ENCODE measurements at regions not wholly inside any gene's neighbourhood (a gene's known extent, or its start where the extent isn't known, plus 50 kb on each side); places are given as distances from the start of the nearest gene placed in this dataset.

DNA sequence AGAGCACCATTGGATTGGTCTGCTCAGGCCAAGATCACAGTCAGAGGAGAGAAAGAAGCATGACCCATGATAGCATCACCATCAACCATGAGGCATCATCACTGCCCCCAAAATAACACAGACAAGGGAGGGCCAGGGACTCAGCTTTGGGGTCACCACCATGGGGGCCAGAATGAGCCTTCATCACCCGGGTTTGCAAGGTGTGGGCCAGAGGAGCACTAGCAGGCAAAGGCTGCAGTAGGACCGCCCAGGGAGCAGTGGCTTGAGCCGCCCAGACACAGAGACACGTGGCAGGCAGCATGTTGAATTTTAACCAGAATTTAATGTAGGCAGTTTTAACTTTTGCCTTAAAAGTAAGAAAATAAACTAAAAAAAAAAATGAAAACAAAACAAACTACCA, 53.7 kb upstream of the TMPRSS2 start:
- H3K9me3 ChIP-seq (replicated peaks in 1 of 2; ENCODE audit: control insufficient read depth in 2 of 2, insufficient read depth in 1 of 2, low read depth in 1 of 2, low read length in 2 of 2) = no peaks in the 10 kb centered on the region
- no peak overlapping the region for H3K27ac ChIP-seq (replicated peaks; ENCODE audit: low read length)
- H3K4me3 ChIP-seq (ENCODE audit: low read length in 2 of 2) = no peak overlapping the region
- no peak overlapping the region for H2AK5ac ChIP-seq (ENCODE audit: low read depth, low read length)
- H2BK15ac ChIP-seq (ENCODE audit: low read length) = no peak overlapping the region
- no peaks in the 10 kb centered on the region for H3K79me1 ChIP-seq (ENCODE audit: low read depth, low read length)
- H2BK120ac ChIP-seq (ENCODE audit: low read depth, low read length) = no peak overlapping the region
- H3K27me3 ChIP-seq (ENCODE audit: control insufficient read depth in 3 of 3, insufficient read depth in 3 of 3, low read depth in 1 of 3, low read length in 3 of 3) = no peaks in the 10 kb centered on the region
- WGBS, 2 donors (ENCODE audit: extremely low coverage in 2 of 2, insufficient read length in 2 of 2, insufficient replicate concordance in 1 of 2) = no CpG with 5 or more reads among the region's 4 CpGs
- no peak overlapping the region for H3K14ac ChIP-seq (ENCODE audit: low read length)
- no peaks in the 10 kb centered on the region for H3K4me1 ChIP-seq (ENCODE audit: control insufficient read depth in 2 of 2, insufficient read depth in 1 of 2, low read depth in 1 of 2, low read length in 2 of 2)
- no peak overlapping the region for H2BK12ac ChIP-seq (ENCODE audit: low read length)
- DNase-seq (ENCODE audit: low spot score) = no peak
- no peak overlapping the region for H3K23ac ChIP-seq (ENCODE audit: low read depth, low read length, poor library complexity)
- H3K9ac ChIP-seq (ENCODE audit: low read depth, low read length, poor library complexity) = no peak overlapping the region
- no peak overlapping the region for H4K91ac ChIP-seq (ENCODE audit: low read depth, low read length, poor library complexity)
- H3K4ac ChIP-seq (ENCODE audit: low read length) = no peak overlapping the region
- no peak overlapping the region for H4K8ac ChIP-seq (ENCODE audit: low read depth, low read length)
- H3K4me2 ChIP-seq (ENCODE audit: insufficient read depth, low read length, poor library complexity, severe bottlenecking) = no peak overlapping the region
- H2AFZ ChIP-seq (ENCODE audit: low read length) = no peak overlapping the region
- H3K18ac ChIP-seq (ENCODE audit: low read length) = no peak overlapping the region
- no peak overlapping the region for H2BK5ac ChIP-seq (ENCODE audit: low read length)
- H3K36me3 ChIP-seq (replicated peaks in 1 of 2; ENCODE audit: control insufficient read depth in 2 of 2, insufficient read depth in 2 of 2, low read length in 2 of 2) = no peaks in the 10 kb centered on the region

DNA sequence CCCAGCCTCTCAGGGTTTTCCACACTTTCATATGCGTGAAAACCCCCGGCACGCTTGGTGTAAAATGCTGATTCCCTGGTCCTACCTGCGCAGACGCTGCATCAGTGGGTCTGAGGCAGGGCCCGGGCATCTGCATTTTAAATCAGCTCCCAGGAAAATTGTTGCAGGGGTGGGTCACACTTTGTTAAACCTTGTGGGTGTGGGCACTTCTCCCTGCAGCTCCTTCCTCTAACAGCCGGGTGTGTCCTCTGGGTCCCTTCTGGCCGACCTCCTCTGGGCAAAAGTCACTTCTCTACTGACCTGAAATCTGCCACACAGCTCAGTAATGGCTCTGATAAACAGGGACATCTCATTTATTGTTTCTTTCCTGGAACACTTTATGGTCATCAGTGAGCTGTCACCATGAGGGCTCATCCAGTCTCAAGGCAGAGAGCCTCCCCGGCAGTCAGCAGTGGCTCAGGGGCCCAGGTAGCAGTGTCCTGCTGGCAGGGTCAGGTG, 52.8 kb upstream of the TMPRSS2 start:
- Histone ChIP-seq H2BK15ac (ENCODE audit: low read length) (peak overlapping the region; percentile 2), H4K91ac (ENCODE audit: low read depth, low read length, poor library complexity) (no peak overlapping the region), H3K4me2 (ENCODE audit: insufficient read depth, low read length, poor library complexity, severe bottlenecking) (no peak overlapping the region), H3K4ac (ENCODE audit: low read length) (no peak overlapping the region), H3K23ac (ENCODE audit: low read depth, low read length, poor library complexity) (no peak overlapping the region), H3K36me3 (replicated peaks in 1 of 2; ENCODE audit: control insufficient read depth in 2 of 2, insufficient read depth in 2 of 2, low read length in 2 of 2) (no peaks in the 10 kb centered on the region), H3K14ac (ENCODE audit: low read length) (no peak overlapping the region), H3K27me3 (ENCODE audit: control insufficient read depth in 3 of 3, insufficient read depth in 3 of 3, low read depth in 1 of 3, low read length in 3 of 3) (no peaks in the 10 kb centered on the region), H2BK120ac (ENCODE audit: low read depth, low read length) (no peak overlapping the region), H2AFZ (ENCODE audit: low read length) (no peak overlapping the region), H3K9me3 (replicated peaks in 1 of 2; ENCODE audit: control insufficient read depth in 2 of 2, insufficient read depth in 1 of 2, low read depth in 1 of 2, low read length in 2 of 2) (no peaks in the 10 kb centered on the region), H3K79me1 (ENCODE audit: low read depth, low read length) (no peaks in the 10 kb centered on the region), H2BK5ac (ENCODE audit: low read length) (no peak overlapping the region), H3K9ac (ENCODE audit: low read depth, low read length, poor library complexity) (no peak overlapping the region), H3K4me3 (ENCODE audit: low read length in 2 of 2) (no peak overlapping the region), H3K4me1 (ENCODE audit: control insufficient read depth in 2 of 2, insufficient read depth in 1 of 2, low read depth in 1 of 2, low read length in 2 of 2) (no peaks in the 10 kb centered on the region), H2AK5ac (ENCODE audit: low read depth, low read length) (no peak overlapping the region), H4K8ac (ENCODE audit: low read depth, low read length) (no peak overlapping the region), H2BK12ac (ENCODE audit: low read length) (no peak overlapping the region), H3K27ac (replicated peaks; ENCODE audit: low read length) (no peak overlapping the region), H3K18ac (ENCODE audit: low read length) (no peak overlapping the region)
- DNase-seq (ENCODE audit: low spot score) = no peak
- WGBS, 2 donors (ENCODE audit: extremely low coverage in 2 of 2, insufficient read length in 2 of 2, insufficient replicate concordance in 1 of 2) = no CpG with 5 or more reads among the region's 9 CpGs

DNA sequence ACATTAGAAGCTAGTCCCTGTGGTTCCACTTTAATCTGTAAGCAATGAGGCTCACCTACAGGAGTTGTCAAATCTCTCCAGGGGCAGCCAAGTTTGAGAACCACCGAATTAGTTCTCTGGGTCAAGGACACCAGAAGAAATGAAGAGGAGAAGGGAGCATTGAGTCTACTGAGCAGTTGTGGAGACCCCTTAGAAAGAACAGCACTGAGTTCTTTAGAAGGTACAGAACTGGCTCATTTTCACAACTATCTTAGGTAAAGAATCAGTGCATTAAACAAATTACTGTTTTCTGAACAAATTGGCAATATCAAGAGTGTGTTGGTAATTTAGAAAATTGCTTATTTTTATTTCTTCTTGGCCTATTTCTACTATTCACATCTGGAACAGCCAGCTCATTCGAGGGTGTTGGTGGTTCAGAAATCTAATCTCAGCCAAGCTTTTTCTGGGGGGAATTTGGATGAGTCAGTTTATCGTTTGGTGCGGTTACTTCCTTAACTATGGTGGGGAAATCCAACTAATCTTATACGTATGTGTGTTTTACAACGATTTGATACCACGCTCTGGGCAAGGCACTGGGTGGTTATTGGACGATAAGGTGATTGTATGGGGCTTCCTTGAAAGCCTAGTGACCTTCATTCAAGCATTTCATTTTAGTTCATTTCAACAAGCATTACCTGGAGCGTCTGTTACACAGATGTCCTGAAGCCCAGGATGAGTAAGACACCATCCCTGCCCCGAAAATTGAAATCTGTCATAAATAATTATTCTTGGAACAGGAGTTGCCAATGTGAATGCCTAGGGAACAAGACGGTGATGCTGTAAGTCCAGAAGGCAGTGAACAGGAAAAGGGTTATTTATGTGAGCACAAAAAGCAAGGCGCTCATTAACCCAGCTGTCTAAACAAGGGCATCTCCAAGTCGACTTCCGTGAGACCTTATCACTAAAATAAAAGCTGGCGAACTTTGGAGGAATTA, 52.0 kb upstream of the TMPRSS2 start:
- Histone ChIP-seq H3K18ac (ENCODE audit: low read length) (no peak overlapping the region), H3K27me3 (ENCODE audit: control insufficient read depth in 3 of 3, insufficient read depth in 3 of 3, low read depth in 1 of 3, low read length in 3 of 3) (no peaks in the 10 kb centered on the region), H3K4ac (ENCODE audit: low read length) (no peak overlapping the region), H3K23ac (ENCODE audit: low read depth, low read length, poor library complexity) (no peak overlapping the region), H2BK12ac (ENCODE audit: low read length) (no peak overlapping the region), H2BK120ac (ENCODE audit: low read depth, low read length) (no peak overlapping the region), H2AK5ac (ENCODE audit: low read depth, low read length) (no peak overlapping the region), H2BK15ac (ENCODE audit: low read length) (no peak overlapping the region), H3K4me2 (ENCODE audit: insufficient read depth, low read length, poor library complexity, severe bottlenecking) (no peak overlapping the region), H3K36me3 (replicated peaks in 1 of 2; ENCODE audit: control insufficient read depth in 2 of 2, insufficient read depth in 2 of 2, low read length in 2 of 2) (no peaks in the 10 kb centered on the region), H4K91ac (ENCODE audit: low read depth, low read length, poor library complexity) (no peak overlapping the region), H3K27ac (replicated peaks; ENCODE audit: low read length) (no peak overlapping the region), H2AFZ (ENCODE audit: low read length) (no peak overlapping the region), H3K4me3 (ENCODE audit: low read length in 2 of 2) (no peak overlapping the region), H3K79me1 (ENCODE audit: low read depth, low read length) (no peaks in the 10 kb centered on the region), H4K8ac (ENCODE audit: low read depth, low read length) (no peak overlapping the region), H3K4me1 (ENCODE audit: control insufficient read depth in 2 of 2, insufficient read depth in 1 of 2, low read depth in 1 of 2, low read length in 2 of 2) (no peaks in the 10 kb centered on the region), H3K9me3 (replicated peaks in 1 of 2; ENCODE audit: control insufficient read depth in 2 of 2, insufficient read depth in 1 of 2, low read depth in 1 of 2, low read length in 2 of 2) (no peaks in the 10 kb centered on the region), H2BK5ac (ENCODE audit: low read length) (no peak overlapping the region), H3K9ac (ENCODE audit: low read depth, low read length, poor library complexity) (no peak overlapping the region), H3K14ac (ENCODE audit: low read length) (no peak overlapping the region)
- WGBS, 2 donors (ENCODE audit: extremely low coverage in 2 of 2, insufficient read length in 2 of 2, insufficient replicate concordance in 1 of 2) = no CpG with 5 or more reads among the region's 15 CpGs
- DNase-seq (ENCODE audit: low spot score) = no peak

DNA sequence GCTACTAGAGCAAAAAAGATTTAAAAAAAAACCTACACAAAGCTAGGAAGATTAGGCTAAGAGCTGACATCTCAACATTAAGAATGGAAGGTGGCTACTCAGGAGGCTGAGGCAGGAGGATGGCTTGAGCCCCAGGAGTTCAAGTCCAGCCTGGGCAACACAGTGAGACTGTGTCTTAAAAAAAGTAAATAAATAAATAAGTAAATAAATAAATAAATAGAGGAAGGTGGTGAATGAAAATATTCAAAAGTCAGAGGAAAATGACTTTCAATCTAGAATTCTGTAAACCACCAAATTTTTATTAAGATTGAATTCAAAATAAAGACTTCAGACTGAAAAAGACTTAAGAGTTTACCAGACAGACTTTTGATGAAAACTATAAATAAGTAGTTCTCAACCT, 50.9 kb upstream of the TMPRSS2 start:
- Histone ChIP-seq H3K36me3 (replicated peaks in 1 of 2; ENCODE audit: control insufficient read depth in 2 of 2, insufficient read depth in 2 of 2, low read length in 2 of 2) (no peaks in the 10 kb centered on the region), H3K14ac (ENCODE audit: low read length) (no peak overlapping the region), H2BK5ac (ENCODE audit: low read length) (no peak overlapping the region), H2AK5ac (ENCODE audit: low read depth, low read length) (no peak overlapping the region), H3K4me1 (ENCODE audit: control insufficient read depth in 2 of 2, insufficient read depth in 1 of 2, low read depth in 1 of 2, low read length in 2 of 2) (no peaks in the 10 kb centered on the region), H3K27ac (replicated peaks; ENCODE audit: low read length) (no peak overlapping the region), H3K4me2 (ENCODE audit: insufficient read depth, low read length, poor library complexity, severe bottlenecking) (no peak overlapping the region), H3K27me3 (ENCODE audit: control insufficient read depth in 3 of 3, insufficient read depth in 3 of 3, low read depth in 1 of 3, low read length in 3 of 3) (no peaks in the 10 kb centered on the region), H3K79me1 (ENCODE audit: low read depth, low read length) (no peaks in the 10 kb centered on the region), H4K91ac (ENCODE audit: low read depth, low read length, poor library complexity) (no peak overlapping the region), H3K4me3 (ENCODE audit: low read length in 2 of 2) (no peak overlapping the region), H2BK15ac (ENCODE audit: low read length) (no peak overlapping the region), H3K9me3 (replicated peaks in 1 of 2; ENCODE audit: control insufficient read depth in 2 of 2, insufficient read depth in 1 of 2, low read depth in 1 of 2, low read length in 2 of 2) (no peaks in the 10 kb centered on the region), H2BK12ac (ENCODE audit: low read length) (no peak overlapping the region), H3K18ac (ENCODE audit: low read length) (no peak overlapping the region), H2AFZ (ENCODE audit: low read length) (no peak overlapping the region), H3K23ac (ENCODE audit: low read depth, low read length, poor library complexity) (no peak overlapping the region), H3K4ac (ENCODE audit: low read length) (no peak overlapping the region), H3K9ac (ENCODE audit: low read depth, low read length, poor library complexity) (no peak overlapping the region), H2BK120ac (ENCODE audit: low read depth, low read length) (no peak overlapping the region), H4K8ac (ENCODE audit: low read depth, low read length) (no peak overlapping the region)
- DNase-seq (ENCODE audit: low spot score) = no peak

Data from neuronal stem cell (in vitro differentiated cells).